K562 (cell line): ENCODE measurements at regions not wholly inside any gene's neighbourhood (a gene's known extent, or its start where the extent isn't known, plus 50 kb on each side); places are given as distances from the start of the nearest gene placed in this dataset.

ENCODE experiments used
- ATAC-seq: fragments of 200-7000 bp; cut with Tn5 transposase; 3 replicates; pipeline ENCODE4 v1.9.1; 2020; ENCODE audit warnings: moderate library complexity
- BruUV-seq: library from RNA; stranded (reverse); fragments of 400-500 nt; replicated peaks from 2 replicates; lab custom pipeline; 2021; lab: Mats Ljungman, UMichigan
- CTCF ChIA-PET: fragments of 300-600 bp; formaldehyde crosslinking; extraction: SDS; loops from one replicate; lab custom pipeline; 2021; ENCODE audit warnings: low intra/inter-chr PET ratio; lab: Yijun Ruan, JAX
- POLR2A ChIA-PET: fragments of 300-600, 350-650 bp; sonication (Branson Sonifier 250); formaldehyde crosslinking; extraction: SDS; loops from one replicate; lab custom pipeline; 2021; ENCODE audit warnings: antibody characterized with exemption, inconsistent platforms; lab: Yijun Ruan, JAX
- DNase-seq, 4 experiments: peaks; one replicate each; pipeline versions ENCODE4 v3.0.0 to v3.0.0-alpha.2; 2011 to 2018; ENCODE audit warnings: low spot score in 3 of 4, mixed read lengths in 3 of 4; ENCODE audit errors: extremely low read depth in 1 of 4
- FAIRE-seq: peaks from 2 replicates; lab custom pipeline; 2011; peaks lifted over from hg19 to GRCh38; lab: Jason Lieb, UNC
- H2AFZ ChIP-seq: 2 replicates; pipeline ENCODE4 v1.6.0; 2011; ENCODE audit warnings: low read depth, low read length, control low read depth, inconsistent platforms
- H3K27ac ChIP-seq: fragments of 200-600 bp; 3 replicates; pipeline ENCODE4 v1.8.0; 2011; ENCODE audit warnings: low read depth, mild to moderate bottlenecking, control low read depth, inconsistent platforms, low read length, moderate library complexity, mixed read lengths; ENCODE audit errors: extremely low read depth
- H3K27me3 ChIP-seq, 2 experiments: fragments of 300-600 bp in 1 of 2; 2 replicates in 1 of 2; 3 replicates in 1 of 2; pipeline versions ENCODE4 v1.6.0 to v1.8.0; 2011; ENCODE audit warnings: inconsistent platforms in 2 of 2, low read length in 2 of 2, mild to moderate bottlenecking in 1 of 2, mixed read lengths in 1 of 2, moderate library complexity in 1 of 2; ENCODE audit not compliant: control insufficient read depth in 2 of 2, insufficient read depth in 2 of 2
- H3K36me3 ChIP-seq: fragments of 300-600 bp; 3 replicates; pipeline ENCODE4 v1.8.0; 2011; ENCODE audit warnings: mild to moderate bottlenecking, low read length, inconsistent platforms; ENCODE audit not compliant: control insufficient read depth, insufficient read depth
- H3K4me1 ChIP-seq, 2 experiments: fragments of 200-600 bp in 1 of 2; replicated peaks in 1 of 2; 2 replicates in 1 of 2; 3 replicates in 1 of 2; pipeline versions ENCODE4 v1.5.1 to v1.8.0; 2011; ENCODE audit warnings: inconsistent platforms in 2 of 2, low read length in 2 of 2, mild to moderate bottlenecking in 1 of 2, mixed read lengths in 1 of 2, moderate library complexity in 1 of 2; ENCODE audit not compliant: control insufficient read depth in 2 of 2, insufficient read depth in 2 of 2
- H3K4me2 ChIP-seq: 2 replicates; pipeline ENCODE4 v1.6.1; 2011; ENCODE audit warnings: low read length, control low read depth, inconsistent platforms, mixed read lengths; ENCODE audit not compliant: insufficient read depth
- H3K4me3 ChIP-seq: fragments of 200-600 bp; sonication (generic), shearing (Covaris generic); 2 replicates; pipeline ENCODE4 v1.5.1; 2016; ENCODE audit warnings: control low read depth, inconsistent platforms
- H3K79me2 ChIP-seq: fragments of 200-600 bp; 3 replicates; pipeline ENCODE4 v1.8.0; 2011; ENCODE audit warnings: low read length, inconsistent platforms; ENCODE audit not compliant: control insufficient read depth, insufficient read depth
- H3K9ac ChIP-seq, 2 experiments: 2 replicates each; pipeline versions ENCODE4 v1.6.0 to v1.6.1; 2011; ENCODE audit warnings: low read depth in 2 of 2, low read length in 2 of 2, control low read depth in 1 of 2, inconsistent platforms in 1 of 2, mild to moderate bottlenecking in 1 of 2, mixed read lengths in 1 of 2; ENCODE audit not compliant: insufficient read depth in 1 of 2
- H3K9me1 ChIP-seq: one replicate; pipeline ENCODE4 v1.6.0; 2011; ENCODE audit warnings: inconsistent platforms, mild to moderate bottlenecking, low read length, moderate library complexity; ENCODE audit not compliant: control insufficient read depth, insufficient read depth
- H3K9me3 ChIP-seq: replicated peaks from 2 replicates; pipeline ENCODE4 v1.5.1; 2011; ENCODE audit warnings: low read depth, low read length, inconsistent platforms; ENCODE audit not compliant: control insufficient read depth, insufficient read depth
- H4K20me1 ChIP-seq: replicated peaks from 2 replicates; pipeline ENCODE4 v1.6.1; 2011; ENCODE audit warnings: low read length, inconsistent platforms, mixed read lengths; ENCODE audit not compliant: control insufficient read depth, insufficient read depth
- CBFA2T2 ChIP-seq: fragments of 450-650 bp; conservative IDR thresholded peaks from 2 replicates; pipeline ENCODE4 v1.6.1; 2017; ENCODE audit warnings: mild to moderate bottlenecking
- CTCF ChIP-seq, 3 experiments: IDR thresholded peaks in 2 of 3; conservative IDR thresholded peaks in 1 of 3; 2 replicates each; pipeline ENCODE4 v1.5.1; 2011 to 2012; ENCODE audit warnings: low read length in 3 of 3, mild to moderate bottlenecking in 3 of 3, control low read depth in 2 of 3, improper control_type of control experiment in 1 of 3, inconsistent platforms in 1 of 3, low read depth in 1 of 3, mixed read lengths in 1 of 3, moderate library complexity in 1 of 3; ENCODE audit not compliant: insufficient read depth in 2 of 3
- HDAC6 ChIP-seq: IDR thresholded peaks from 2 replicates; pipeline ENCODE4 v1.6.1; 2012; ENCODE audit warnings: low read depth, mild to moderate bottlenecking, control low read depth, inconsistent platforms, low read length, moderate library complexity
- MEIS2 ChIP-seq: fragments of 450-650 bp; IDR thresholded peaks from 2 replicates; pipeline ENCODE4 v1.6.1; 2014; ENCODE audit warnings: mild to moderate bottlenecking; ENCODE audit not compliant: partially characterized antibody
- PPARD ChIP-seq: fragments of 250-450 bp; sonication (Bioruptor Pico); IDR thresholded peaks from 2 replicates; pipeline ENCODE4 v1.8.0; 2022; ENCODE audit warnings: inconsistent platforms, mild to moderate bottlenecking, moderate library complexity
- RAD21 ChIP-seq, 2 experiments: fragments of 250-450 bp in 1 of 2; fragments of 450-650 bp in 1 of 2; sonication (Bioruptor Pico) in 1 of 2; formaldehyde crosslinking in 1 of 2; IDR thresholded peaks in 1 of 2; conservative IDR thresholded peaks in 1 of 2; 2 replicates each; pipeline versions ENCODE4 v1.4.0 to v1.8.0; 2020 to 2022; ENCODE audit warnings: mild to moderate bottlenecking in 2 of 2, moderate library complexity in 1 of 2
- RCOR1 ChIP-seq, 2 experiments: IDR thresholded peaks; 2 replicates each; pipeline ENCODE4 v1.6.1; 2012; ENCODE audit warnings: low read depth in 2 of 2, low read length in 2 of 2, borderline replicate concordance in 1 of 2, improper control_type of control experiment in 1 of 2
- RHOXF2B ChIP-seq: fragments of 250-450 bp; sonication (Bioruptor Pico); conservative IDR thresholded peaks from 2 replicates; pipeline ENCODE4 v1.5.1; 2021
- RNF2 ChIP-seq: sonication (generic); IDR thresholded peaks from 2 replicates; pipeline ENCODE4 v1.6.1; 2016
- YY1 ChIP-seq, 3 experiments: IDR thresholded peaks; 2 replicates each; pipeline ENCODE4 v1.6.1; 2011; ENCODE audit warnings: low read length in 2 of 3, mild to moderate bottlenecking in 2 of 3, moderate library complexity in 2 of 3, borderline replicate concordance in 1 of 3, control low read depth in 1 of 3, low read depth in 1 of 3; ENCODE audit not compliant: insufficient read depth in 3 of 3, insufficient replicate concordance in 2 of 3, control insufficient read depth in 1 of 3, insufficient read length in 1 of 3; ENCODE audit errors: extremely low read depth in 1 of 3
- ZKSCAN1 ChIP-seq: fragments of 150-350 bp; IDR thresholded peaks from 2 replicates; pipeline ENCODE4 v1.6.1; 2016; ENCODE audit warnings: low read depth, low read length
- ZNF146 ChIP-seq: IDR thresholded peaks from one replicate; pipeline ENCODE4 v1.6.1; 2018; ENCODE audit warnings: missing compliant biosample characterization; ENCODE audit not compliant: unreplicated experiment
- WGBS: fragments of 100-300 bp; shearing (Covaris generic); methylation state at CpG from one replicate; pipeline ENCODE4 v1.1.6; 2016; ENCODE audit warnings: low coverage, mixed read lengths; ENCODE audit not compliant: insufficient coverage; ENCODE audit errors: missing lambda C conversion rate; 5-methylcytosine and 5-hydroxymethylcytosine counted together
- in situ Hi-C: fragments of 300-500 bp; cut with MboI; formaldehyde crosslinking; loops from 4 replicates; pipeline ENCODE4 v1.15.0; 2018; ENCODE audit warnings: inconsistent platforms, mixed read lengths
- intact Hi-C: fragments of 100-400 bp; cut with micrococcal nuclease; formaldehyde crosslinking; loops from 2 replicates; pipeline ENCODE4 v1.14.2; 2022
- TF ChIP-seq, protein P1 (sequence below): fragments of 250-450 bp; sonication (Bioruptor Pico); IDR thresholded peaks from 2 replicates; pipeline ENCODE4 v1.5.0; 2021
- TF ChIP-seq, protein P2 (sequence below): fragments of 450-650 bp; IDR thresholded peaks from 2 replicates; pipeline ENCODE4 v1.6.1; 2016

DNA sequence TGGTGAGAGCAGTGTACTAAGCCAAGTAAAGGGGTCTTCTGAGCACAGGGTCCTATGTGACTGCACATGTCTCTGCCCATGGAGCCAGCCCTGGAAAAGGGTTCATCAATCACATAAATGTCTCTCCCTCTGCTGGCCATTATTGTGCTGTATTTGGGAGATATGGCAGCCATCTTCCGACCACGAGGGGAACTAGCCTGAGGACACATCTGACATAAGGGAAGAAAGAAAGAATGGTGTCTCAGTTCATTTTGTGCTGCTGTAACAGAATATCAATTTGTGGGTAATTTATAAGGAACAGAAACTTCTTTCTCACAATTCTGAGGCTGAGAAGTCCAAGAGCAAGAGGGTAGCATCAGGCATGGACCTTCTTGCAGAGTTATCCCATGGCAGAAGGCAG is 55.1 kb upstream of the GJA5 start:
- CTCF ChIA-PET = no interaction called here
- no TSS peak for BruUV-seq
- FAIRE-seq (no peak), DNase-seq (peak in 2 of 4 experiments; percentile 13 to 25), ATAC-seq (peak; percentile 63; the same call in 2 of the 3 replicates)
- POLR2A ChIA-PET = no interaction called here
- no peaks in the 10 kb centered on the region for H3K9me1 ChIP-seq
- in situ Hi-C loops (no loop called here), intact Hi-C loops (loop anchor here (5.0 kb wide), 1 partner anchor 37 kb away; no protein-coding TSS in a partner anchor)
- H3K4me3 ChIP-seq = no peak overlapping the region
- H3K9me3 ChIP-seq = no peaks in the 10 kb centered on the region
- no peaks in the 10 kb centered on the region for H3K4me1 ChIP-seq
- H3K27ac ChIP-seq = no peak overlapping the region
- H3K79me2 ChIP-seq = no peaks in the 10 kb centered on the region
- H3K36me3 ChIP-seq = no peaks in the 10 kb centered on the region
- H3K27me3 ChIP-seq = peaks cover 0 to 14% of the 10 kb centered on the region in 2 experiments; a peak in 2 of 5 replicates
- TF ChIP-seq CBFA2T2 (no peak), YY1 (IDR thresholded peaks at IDR 0.05; ENCODE audit: borderline replicate concordance in 1 of 3, control insufficient read depth in 1 of 3, extremely low read depth in 1 of 3, insufficient read depth in 3 of 3, insufficient read length in 1 of 3, insufficient replicate concordance in 2 of 3, low read depth in 1 of 3, low read length in 2 of 3) (peak in 1 of 3 experiments; percentile 74), MEIS2 (peak; percentile 25), HDAC6 (no peak), ZKSCAN1 (no peak), RHOXF2B (no peak), CTCF (IDR thresholded peaks at IDR 0.05 in 2 of 3, conservative IDR thresholded peaks at IDR 0.05 in 1 of 3; ENCODE audit: insufficient read depth in 2 of 3, low read depth in 1 of 3, low read length in 3 of 3) (peak; percentile 25 to 56 (median 36); a peak in 4 of 6 replicates), RAD21 (CRISPR knock-in tag; conservative IDR thresholded peaks at IDR 0.05 in 1 of 2, IDR thresholded peaks at IDR 0.05 in 1 of 2) (0 out of 4 replicates have a peak, but pooled peaks of 1 of the 2 experiments have one; percentile 15), ZNF146 (CRISPR knock-in tag) (no peak), PPARD (CRISPR knock-in tag) (no peak), RNF2 (no peak), RCOR1 (IDR thresholded peaks at IDR 0.05; ENCODE audit: borderline replicate concordance in 1 of 2, low read depth in 2 of 2, low read length in 2 of 2) (no peak)
- TF ChIP-seq, protein P1, sequence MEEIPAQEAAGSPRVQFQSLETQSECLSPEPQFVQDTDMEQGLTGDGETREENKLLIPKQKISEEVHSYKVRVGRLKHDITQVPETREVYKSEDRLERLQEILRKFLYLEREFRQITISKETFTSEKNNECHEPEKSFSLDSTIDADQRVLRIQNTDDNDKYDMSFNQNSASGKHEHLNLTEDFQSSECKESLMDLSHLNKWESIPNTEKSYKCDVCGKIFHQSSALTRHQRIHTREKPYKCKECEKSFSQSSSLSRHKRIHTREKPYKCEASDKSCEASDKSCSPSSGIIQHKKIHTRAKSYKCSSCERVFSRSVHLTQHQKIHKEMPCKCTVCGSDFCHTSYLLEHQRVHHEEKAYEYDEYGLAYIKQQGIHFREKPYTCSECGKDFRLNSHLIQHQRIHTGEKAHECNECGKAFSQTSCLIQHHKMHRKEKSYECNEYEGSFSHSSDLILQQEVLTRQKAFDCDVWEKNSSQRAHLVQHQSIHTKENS (CRISPR knock-in tag) = no peak
- TF ChIP-seq, protein P2, sequence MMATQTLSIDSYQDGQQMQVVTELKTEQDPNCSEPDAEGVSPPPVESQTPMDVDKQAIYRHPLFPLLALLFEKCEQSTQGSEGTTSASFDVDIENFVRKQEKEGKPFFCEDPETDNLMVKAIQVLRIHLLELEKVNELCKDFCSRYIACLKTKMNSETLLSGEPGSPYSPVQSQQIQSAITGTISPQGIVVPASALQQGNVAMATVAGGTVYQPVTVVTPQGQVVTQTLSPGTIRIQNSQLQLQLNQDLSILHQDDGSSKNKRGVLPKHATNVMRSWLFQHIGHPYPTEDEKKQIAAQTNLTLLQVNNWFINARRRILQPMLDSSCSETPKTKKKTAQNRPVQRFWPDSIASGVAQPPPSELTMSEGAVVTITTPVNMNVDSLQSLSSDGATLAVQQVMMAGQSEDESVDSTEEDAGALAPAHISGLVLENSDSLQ = peak; percentile 27; the same call in 1 of the 2 replicates
- H3K9ac ChIP-seq = no peak overlapping the region
- no peaks in the 10 kb centered on the region; the same call in 1 of the 2 replicates for H4K20me1 ChIP-seq
- 0 out of 2 replicates have a peak overlapping the region, but pooled peaks have one; percentile 29 for H2AFZ ChIP-seq
- WGBS = 0% methylated on average over 2 of the region's 2 CpGs
- no peak overlapping the region for H3K4me2 ChIP-seq
